Erythroblast (primary cell): ENCODE measurements at regions not wholly inside any gene's neighbourhood (a gene's known extent, or its start where the extent isn't known, plus 50 kb on each side); places are given as distances from the start of the nearest gene placed in this dataset.

ENCODE experiments used
- GATA1 ChIP-seq: IDR thresholded peaks from 2 replicates; pipeline ENCODE4 v1.6.1; 2011; ENCODE audit warnings: low read depth, mild to moderate bottlenecking, control low read depth, low read length, moderate library complexity
- POLR2A ChIP-seq: IDR thresholded peaks from 2 replicates; pipeline ENCODE4 v1.6.1; 2011; ENCODE audit warnings: mild to moderate bottlenecking, low read length

DNA sequence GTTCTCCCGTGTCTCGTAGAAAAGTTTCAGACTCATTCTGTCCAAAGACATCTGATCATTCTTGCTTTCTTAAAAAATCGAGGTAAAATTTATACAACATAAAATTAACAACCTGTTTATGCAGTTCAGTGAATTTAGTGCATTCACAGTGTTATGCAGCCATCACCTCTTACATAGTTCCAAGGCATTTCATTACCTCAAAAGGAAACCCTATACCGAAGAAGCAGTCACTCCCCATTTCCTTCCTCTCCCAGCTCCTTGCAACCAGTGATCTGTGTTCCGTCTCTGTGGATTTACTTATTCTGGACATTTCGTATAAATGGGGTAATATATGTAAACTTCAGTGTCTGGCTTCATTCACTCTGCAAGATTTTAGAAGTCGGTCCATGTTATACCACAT, 103.5 kb upstream of the HS3ST3A1 start:
- TF ChIP-seq POLR2A (no peak), GATA1 (no peak)
